ENCODE measurements at regions not wholly inside any gene's neighbourhood (a gene's known extent, or its start where the extent isn't known, plus 50 kb on each side); places are given as distances from the start of the nearest gene placed in this dataset.

GRCh38 chr1:70892140-70892539, 155.5 kb downstream of the PTGER3 start:
- DNase-seq (ENCODE audit: low read depth): no peak
- no peak overlapping the region for H3K4me3 ChIP-seq (ENCODE audit: low read depth, low read length)
- TF ChIP-seq CTCF (IDR thresholded peaks at IDR 0.05; ENCODE audit: control insufficient read depth, extremely low read depth, insufficient read depth): no peak

- no peak for TF ChIP-seq CTCF (IDR thresholded peaks at IDR 0.05; ENCODE audit: control insufficient read depth, extremely low read depth, insufficient read depth)
- no peak for DNase-seq (ENCODE audit: low read depth)
- no peak overlapping the region for H3K4me3 ChIP-seq (ENCODE audit: low read depth, low read length)
Measured at GRCh38 chr1:70892930-70893329, 154.7 kb downstream of the PTGER3 start.

GRCh38 chr1:70893381-70893780, 154.2 kb downstream of the PTGER3 start:
- no peak for DNase-seq (ENCODE audit: low read depth)
- no peak for TF ChIP-seq CTCF (IDR thresholded peaks at IDR 0.05; ENCODE audit: control insufficient read depth, extremely low read depth, insufficient read depth)
- H3K4me3 ChIP-seq (ENCODE audit: low read depth, low read length): no peak overlapping the region

GRCh38 chr1:70895531-70895930, 152.1 kb downstream of the PTGER3 start:
- DNase-seq (ENCODE audit: low read depth): no peak
- no peak overlapping the region for H3K4me3 ChIP-seq (ENCODE audit: low read depth, low read length)
- no peak for TF ChIP-seq CTCF (IDR thresholded peaks at IDR 0.05; ENCODE audit: control insufficient read depth, extremely low read depth, insufficient read depth)

- peak; percentile 59 for TF ChIP-seq CTCF (IDR thresholded peaks at IDR 0.05; ENCODE audit: control insufficient read depth, extremely low read depth, insufficient read depth)
- DNase-seq (ENCODE audit: low read depth): no peak
- H3K4me3 ChIP-seq (ENCODE audit: low read depth, low read length): no peak overlapping the region
Measured at GRCh38 chr1:70896224-70896623, 151.4 kb downstream of the PTGER3 start.

- H3K4me3 ChIP-seq (ENCODE audit: low read depth, low read length): no peak overlapping the region
- TF ChIP-seq CTCF (IDR thresholded peaks at IDR 0.05; ENCODE audit: control insufficient read depth, extremely low read depth, insufficient read depth): no peak
- DNase-seq (ENCODE audit: low read depth): no peak
Measured at GRCh38 chr1:70897273-70897672, 150.3 kb downstream of the PTGER3 start.

- DNase-seq (ENCODE audit: low read depth): no peak
- TF ChIP-seq CTCF (IDR thresholded peaks at IDR 0.05; ENCODE audit: control insufficient read depth, extremely low read depth, insufficient read depth): no peak
- no peak overlapping the region for H3K4me3 ChIP-seq (ENCODE audit: low read depth, low read length)
Measured at GRCh38 chr1:70899735-70900134, 147.9 kb downstream of the PTGER3 start.
